Left cardiac atrium (tissue), 4 donors: ENCODE measurements at regions not wholly inside any gene's neighbourhood (a gene's known extent, or its start where the extent isn't known, plus 50 kb on each side); places are given as distances from the start of the nearest gene placed in this dataset.
"Not testable (repeated sequence)": the region's sequence is repeated elsewhere in the genome, so short reads cannot be mapped to it uniquely, and the experiment has no call there.

Experiments
- ATAC-seq, 2 donors: fragments of 200-7000 bp; cut with Tn5 transposase; one replicate each; pipeline ENCODE4 v1.9.1; 2020; ENCODE audit warnings: mild to moderate bottlenecking in 2 of 2, moderate library complexity in 2 of 2
- DNase-seq: peaks from one replicate; pipeline ENCODE4 v3.0.0-alpha.2; 2020
- intact Hi-C, 2 donors: fragments of 100-400 bp; cut with DNase I; formaldehyde crosslinking; loops; one replicate each; pipeline versions ENCODE4 v1.14.1 to v1.15.1; 2022 to 2023
- donor health status: DM: no; HTN: yes; CAD: no.
- donor health status: DM: no; HTN: yes; CAD: no; lungs with severe emphysema.
- donor health status: DM: yes; HTN: yes; CAD: no.
- donor health status: Dilated cardiomyopathy.

DNA sequence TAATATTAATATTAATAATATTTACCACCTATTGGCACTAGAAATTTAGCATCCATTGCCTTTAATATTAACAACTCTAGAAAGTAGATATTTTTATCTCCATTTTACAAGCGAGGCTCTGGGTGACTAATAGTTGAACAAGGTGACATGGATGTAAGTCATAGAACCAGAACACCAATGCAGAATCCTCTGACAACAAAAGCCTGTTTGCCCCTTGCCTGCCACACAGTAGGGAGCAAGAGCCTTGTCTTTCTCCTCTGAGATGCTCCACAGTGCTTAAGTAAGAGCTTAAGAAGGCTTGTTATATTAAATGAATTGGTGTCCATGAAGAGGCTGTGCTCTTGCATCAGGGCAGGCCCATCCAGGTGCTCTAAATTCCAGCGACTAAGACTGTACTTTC, 51.2 kb upstream of the LBX1 start:
- ATAC-seq = no peak
- intact Hi-C loops = no loop called here
- no peak for DNase-seq

DNA sequence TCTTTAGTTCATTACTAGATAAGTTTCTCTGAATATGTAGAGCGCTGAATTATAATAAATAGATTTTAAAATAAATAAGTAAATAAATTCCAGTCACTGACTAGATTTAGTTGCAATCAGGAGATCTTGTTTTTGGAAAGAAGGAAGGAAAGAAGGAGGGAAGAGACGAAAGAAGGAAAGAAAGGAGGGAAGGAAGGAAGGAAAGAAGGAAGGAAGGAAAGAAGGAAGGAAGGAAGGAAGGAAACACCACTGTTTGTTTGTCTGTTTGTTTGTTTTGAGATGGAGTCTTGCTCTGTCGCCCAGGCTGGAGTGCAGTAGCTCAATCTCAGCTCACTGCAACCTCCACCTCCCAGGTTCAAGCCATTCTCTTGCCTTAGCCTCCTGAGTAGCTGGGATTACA, 51.7 kb upstream of the LBX1 start:
- ATAC-seq, intact Hi-C loops, DNase-seq: not testable (repeated sequence)

GRCh38 chr10:101282947-101283346, 53.7 kb upstream of the LBX1 start:
- ATAC-seq (no peak), DNase-seq (no peak)
- intact Hi-C loops = no loop called here

DNA sequence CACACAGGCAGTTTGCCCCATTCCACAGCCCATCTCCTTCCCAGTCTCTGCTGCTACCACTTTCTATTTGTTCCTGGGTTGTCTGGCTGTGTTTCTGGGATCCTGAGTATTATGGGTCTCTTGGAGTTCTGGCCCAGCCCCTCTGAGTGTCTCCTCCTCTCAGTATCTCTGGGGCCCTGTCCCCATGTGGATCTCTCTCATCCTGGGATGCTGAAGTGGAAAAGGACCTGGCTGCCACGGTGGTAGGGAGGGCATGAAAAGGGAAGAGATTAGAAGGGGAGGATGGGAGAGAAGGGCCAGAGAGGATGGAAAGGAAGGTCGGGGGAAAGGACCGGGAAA, 54.5 kb upstream of the LBX1 start:
- DNase-seq = no peak
- ATAC-seq = no peak
- intact Hi-C loops = no loop called here

DNA sequence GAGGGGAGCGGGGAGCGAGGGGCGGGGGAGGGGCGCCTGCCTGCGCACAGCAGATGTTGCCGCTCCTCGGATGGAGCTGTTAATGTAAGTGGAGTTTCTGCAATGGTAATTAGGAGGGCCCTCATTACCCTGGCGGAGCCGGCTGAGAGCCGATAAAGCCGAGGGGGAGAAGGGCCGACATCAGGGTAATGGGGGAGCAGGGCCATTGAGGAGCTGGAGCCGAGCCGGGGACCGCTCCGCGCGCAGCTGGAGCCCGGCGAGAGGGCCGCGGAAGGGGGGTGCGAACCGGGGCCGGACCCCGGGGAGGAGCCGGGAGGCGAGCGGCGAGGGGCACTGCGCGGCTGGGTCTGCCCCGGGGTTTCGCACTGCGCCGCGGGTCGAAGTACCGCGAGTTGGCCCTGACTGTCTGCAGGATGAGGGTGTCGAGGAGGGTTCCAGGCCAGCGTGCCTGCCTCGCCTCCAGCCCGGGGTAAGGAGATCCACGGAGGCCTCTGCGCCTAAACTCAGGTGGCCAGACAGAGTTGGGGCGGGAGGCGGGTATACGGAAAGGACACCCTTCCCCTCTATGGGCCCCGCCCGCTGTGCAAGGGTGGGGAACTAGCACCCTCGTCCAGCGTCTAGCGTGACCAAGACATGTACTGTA, 55.0 kb upstream of the LBX1 start:
- DNase-seq (no peak), ATAC-seq (no peak)
- intact Hi-C loops = no loop called here

- DNase-seq = no peak
- intact Hi-C loops = no loop called here
- ATAC-seq = no peak
Observed at GRCh38 chr10:101284744-101285463, 55.6 kb upstream of the LBX1 start.

DNA sequence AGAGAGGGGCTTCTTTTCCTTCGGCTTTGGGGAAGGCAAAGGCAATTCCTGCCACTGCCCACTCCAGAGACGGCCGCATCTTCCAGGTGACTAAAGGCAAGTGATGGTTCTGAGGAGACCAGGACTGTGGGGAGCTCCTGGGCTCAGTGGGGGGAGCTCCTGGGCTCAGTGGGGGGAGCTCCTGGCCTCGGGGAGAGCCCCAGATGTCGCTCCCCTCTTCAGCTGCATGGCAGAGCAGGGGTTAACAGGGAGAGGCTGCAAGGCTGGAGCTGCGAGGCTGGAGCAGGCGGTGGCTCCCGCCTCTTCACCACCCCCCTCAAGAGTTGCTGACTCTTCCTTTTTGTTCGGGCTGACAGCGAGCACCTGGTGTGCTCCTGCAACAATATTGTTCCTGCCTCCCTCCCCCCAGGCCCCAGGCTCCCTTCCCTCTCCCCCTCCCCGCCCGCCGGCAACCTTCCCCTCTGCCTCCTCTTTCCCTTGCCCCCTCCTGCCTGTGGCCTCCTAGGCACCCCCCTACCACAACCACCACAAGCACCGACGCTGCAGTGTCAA, 56.3 kb upstream of the LBX1 start:
- no peak for ATAC-seq

DNA sequence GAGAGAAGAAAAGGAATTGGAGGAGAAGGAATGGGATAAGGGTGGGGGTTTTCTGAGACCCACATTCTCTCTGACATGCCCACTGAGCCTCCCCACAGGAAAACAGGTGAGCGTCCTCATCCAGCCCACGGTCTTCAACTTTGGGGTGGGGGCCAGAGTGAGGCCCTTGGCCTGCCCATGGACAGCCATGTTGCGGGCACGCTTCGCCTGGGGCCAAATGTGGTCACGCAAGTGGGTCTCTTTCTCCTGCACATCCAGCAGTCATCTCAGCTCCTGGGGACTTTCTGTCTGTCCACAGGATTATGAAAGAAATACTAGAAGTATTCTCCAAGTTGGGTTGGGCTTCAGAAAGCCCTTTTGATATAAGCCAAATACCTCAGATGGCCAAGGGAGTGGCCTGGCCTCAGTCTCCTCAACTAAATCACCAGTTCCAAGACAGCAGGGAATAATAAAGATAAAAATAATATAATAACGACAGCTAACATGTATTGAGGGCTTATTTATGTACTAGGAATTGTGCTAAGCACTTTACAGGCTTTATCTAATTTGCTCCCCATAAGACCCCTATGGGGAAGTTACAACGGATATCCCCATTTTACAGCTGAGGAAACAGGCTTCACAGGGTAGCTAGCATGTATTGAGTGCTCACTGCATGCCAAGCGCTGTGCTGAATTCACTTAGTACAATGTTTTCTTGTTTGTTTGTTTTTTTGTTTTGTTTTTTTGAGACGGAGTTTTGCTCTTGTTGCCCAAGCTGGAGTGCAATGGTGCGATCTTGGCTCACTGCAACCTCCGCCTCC, 57.2 kb upstream of the LBX1 start:
- ATAC-seq = no peak
- intact Hi-C loops = no loop called here
- DNase-seq = no peak

More for the DNA sequence above, 56.3 kb upstream of the LBX1 start:
- no peak for DNase-seq
- intact Hi-C loops = no loop called here

DNA sequence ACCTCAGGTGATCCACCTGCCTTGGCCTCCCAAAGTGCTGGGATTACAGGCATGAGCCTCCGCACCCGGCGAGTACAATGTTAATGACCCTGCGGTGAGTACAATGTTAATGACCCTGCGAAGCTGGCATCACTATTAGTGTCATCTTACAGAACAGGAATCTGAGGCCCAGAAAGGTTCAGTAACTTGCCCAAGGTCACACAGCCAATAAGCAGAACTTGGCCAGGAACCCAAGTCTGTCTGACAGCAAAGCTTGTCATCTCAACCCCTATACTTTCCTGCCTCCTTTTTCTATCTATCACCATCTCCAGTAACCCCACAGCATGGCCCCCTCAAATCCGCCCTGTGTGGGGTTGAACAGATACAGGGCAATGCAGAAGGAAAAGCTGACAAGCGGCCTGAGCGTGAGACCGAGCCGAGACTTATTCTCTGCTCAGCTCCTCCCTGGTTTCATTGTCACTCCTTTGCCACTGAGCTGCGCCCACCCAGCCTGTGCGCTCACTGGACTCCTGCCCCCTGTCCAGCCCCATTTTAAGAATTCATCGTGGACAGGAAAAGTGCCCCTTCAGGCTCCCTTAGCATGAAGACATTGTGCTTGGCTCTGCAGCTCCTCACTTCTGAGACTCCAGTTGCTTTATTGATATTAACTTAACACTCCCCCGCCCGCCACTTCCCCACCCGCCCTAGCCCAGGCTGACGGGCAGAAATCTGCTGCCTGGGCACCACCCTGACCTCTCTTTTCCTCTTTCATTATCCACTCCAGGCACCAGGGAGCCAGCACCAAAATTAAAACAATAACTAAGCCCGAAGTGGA, 58.1 kb upstream of the LBX1 start:
- intact Hi-C loops = no loop called here
- DNase-seq (no peak), ATAC-seq (no peak)

- intact Hi-C loops = no loop called here
- ATAC-seq (no peak), DNase-seq (no peak)
Observed at GRCh38 chr10:101287997-101288635, 58.9 kb upstream of the LBX1 start.

DNA sequence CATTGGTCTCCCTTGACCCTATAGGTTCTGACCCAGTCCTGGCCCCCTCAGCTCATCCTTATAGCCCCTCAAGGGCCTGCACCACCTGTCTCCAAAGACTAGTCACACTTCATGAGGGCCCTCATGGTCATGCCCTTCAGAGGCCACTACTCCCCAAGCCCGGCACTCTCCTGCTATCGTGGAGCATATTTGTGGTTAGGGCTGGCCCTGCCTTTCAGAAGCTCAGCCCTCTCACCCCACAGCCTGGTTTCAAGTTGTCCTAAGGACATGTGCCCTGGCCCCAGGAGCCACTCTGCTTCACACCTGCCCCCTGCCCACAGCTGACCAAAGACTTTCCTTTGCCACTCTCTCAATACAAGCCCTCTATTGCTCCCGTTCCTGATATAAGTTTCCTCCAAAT, 60.3 kb upstream of the LBX1 start:
- no peak for DNase-seq
- no peak for ATAC-seq
- intact Hi-C loops = no loop called here

DNA sequence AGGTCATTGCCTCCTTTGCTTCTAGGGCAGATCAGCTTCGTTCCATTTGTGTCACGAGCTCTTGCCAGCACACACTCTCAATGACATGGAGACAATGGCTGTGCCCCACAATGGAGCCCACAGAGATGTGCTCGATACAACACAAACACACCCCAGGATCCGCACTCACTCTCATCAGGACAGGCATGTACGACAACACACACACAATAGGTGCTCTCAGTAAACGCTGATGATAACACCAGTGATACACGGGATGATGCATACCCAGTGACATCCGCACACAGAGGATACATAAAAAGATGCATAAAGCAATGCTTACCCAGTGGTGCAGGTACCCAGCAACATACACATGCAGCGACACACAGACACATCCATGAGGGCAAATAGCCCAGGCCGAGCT, 61.2 kb upstream of the LBX1 start:
- ATAC-seq (no peak), DNase-seq (no peak)
- intact Hi-C loops = loop anchor here (10.0 kb wide), 2 partner anchors 174 to 274 kb away; no protein-coding TSS in a partner anchor

DNA sequence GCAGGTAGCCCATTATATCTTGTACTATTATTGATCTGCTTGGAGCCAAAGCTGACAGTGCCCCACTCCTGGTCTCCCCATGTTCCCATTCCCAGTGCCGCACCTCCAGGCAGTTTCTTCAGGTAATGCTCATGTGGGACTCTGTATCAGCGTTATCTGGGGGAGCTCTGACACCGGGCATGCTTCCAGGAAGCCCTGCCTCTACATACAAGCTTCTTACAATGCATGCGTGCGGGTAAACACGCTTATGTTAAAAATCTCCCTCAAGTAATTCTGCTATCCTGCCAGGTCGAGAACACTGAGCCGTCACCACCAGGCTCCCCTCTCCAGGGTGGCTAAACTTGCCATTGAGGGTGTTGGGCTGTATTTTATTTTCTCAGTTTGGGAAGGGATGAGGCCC, 61.6 kb upstream of the LBX1 start:
- DNase-seq (no peak), ATAC-seq (no peak)
- intact Hi-C loops = loop anchor here (10.0 kb wide), 2 partner anchors 174 to 274 kb away; no protein-coding TSS in a partner anchor

DNA sequence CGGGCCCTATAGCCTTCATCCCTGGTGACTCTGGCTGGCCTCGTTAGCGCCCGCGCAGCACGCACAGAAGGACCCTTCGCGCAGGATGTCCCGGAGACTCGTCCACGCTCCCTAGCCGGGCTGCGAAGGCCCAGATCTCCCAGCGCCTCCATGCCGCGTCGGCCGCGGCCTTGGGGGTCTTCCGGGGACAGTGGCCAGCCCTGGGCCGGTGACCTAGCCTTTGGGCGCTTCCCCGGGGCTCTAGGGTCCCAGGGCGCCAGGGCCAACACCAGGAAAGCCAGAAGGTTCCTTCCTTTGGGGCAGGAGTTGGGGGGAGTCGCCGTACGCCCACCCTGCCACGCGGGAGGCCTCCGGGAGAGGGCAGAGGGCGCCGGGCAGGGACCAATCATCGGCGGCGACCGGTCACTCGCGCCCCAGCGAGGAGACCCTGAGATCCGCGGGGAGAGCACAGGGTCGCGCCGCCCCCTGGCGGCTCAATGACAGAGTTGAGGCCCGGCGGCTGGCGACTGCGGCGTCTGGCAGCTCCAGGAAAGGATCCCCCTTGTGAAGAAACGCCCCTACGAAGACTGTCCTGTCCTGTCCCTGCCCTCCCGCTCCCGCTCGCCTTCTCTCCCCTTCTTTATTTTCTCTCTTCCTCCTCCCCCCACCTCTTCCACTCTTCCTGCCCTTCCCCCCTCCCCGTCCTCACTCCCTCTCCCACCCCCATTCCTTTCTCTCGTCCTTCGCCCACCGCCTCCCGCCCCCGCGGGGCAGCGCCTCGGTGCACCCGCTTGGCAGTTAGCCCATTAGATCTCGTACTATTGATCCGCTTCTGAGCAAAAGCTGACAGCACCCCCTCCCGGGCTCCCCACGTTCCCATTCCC, 62.3 kb upstream of the LBX1 start:
- intact Hi-C loops = loop anchor here (10.0 kb wide), 2 partner anchors 173 to 273 kb away; no protein-coding TSS in a partner anchor
- peak; percentile 73 for DNase-seq
- ATAC-seq = peak; percentile 81 to 82

DNA sequence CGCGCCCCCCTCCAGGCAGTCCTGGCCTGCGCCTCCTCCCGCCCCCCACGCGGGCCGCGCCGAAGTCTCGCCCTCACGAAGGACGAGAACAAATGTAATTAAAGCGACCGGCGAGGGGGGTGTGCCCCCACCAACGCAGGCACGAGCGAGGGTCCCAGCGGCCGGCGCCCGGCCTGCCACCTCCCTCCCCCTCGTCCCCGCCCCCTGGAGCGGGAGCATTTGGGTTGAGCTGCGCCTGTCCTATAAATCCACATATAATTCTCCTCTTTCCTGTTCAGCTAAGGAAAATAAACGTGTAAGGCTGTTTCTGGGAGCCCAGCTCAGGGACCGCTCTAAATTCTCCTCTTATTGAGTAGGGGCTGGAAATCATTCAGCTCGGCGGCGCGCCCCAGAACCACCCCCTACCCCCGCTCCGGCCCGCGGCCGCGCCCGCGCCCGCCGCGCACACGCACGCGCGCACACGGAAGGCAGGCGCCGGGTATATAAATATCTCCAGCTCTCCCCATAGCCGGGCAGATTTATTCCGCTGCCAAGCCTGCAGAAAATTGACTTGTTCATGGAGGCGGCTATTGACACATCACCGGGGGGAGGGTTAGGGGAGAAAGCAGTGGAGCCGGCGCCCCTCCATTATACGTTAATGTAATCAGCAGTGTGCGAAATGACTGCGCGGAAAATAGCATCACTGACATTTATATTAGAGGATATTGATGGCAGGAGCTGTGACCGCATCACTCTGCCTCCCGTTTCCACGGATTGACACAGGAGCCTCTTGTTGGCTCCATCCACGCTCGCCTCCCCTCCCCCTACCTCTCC, 61.6 kb upstream of the BTRC start:
- intact Hi-C loops = loop anchor here (10.0 kb wide), 2 partner anchors 172 to 272 kb away; no protein-coding TSS in a partner anchor

GRCh38 chr10:101293007-101293723, 60.8 kb upstream of the BTRC start:
- intact Hi-C loops = loop anchor here (10.0 kb wide), 2 partner anchors 172 to 272 kb away; no protein-coding TSS in a partner anchor
- DNase-seq (no peak), ATAC-seq (peak in 1 of 2 donors; percentile 48)

More for the DNA sequence above, 61.6 kb upstream of the BTRC start:
- peak; percentile 34 for DNase-seq
- ATAC-seq = peak; percentile 80 to 81
